C4-2B (cell line): ENCODE measurements at regions not wholly inside any gene's neighbourhood (a gene's known extent, or its start where the extent isn't known, plus 50 kb on each side); places are given as distances from the start of the nearest gene placed in this dataset.
"Not testable (repeated sequence)": the region's sequence is repeated elsewhere in the genome, so short reads cannot be mapped to it uniquely, and the experiment has no call there.

Experiments used
- H3K27ac ChIP-seq: fragments of 450-650 bp; 2 replicates; pipeline ENCODE4 v1.5.1; 2017
- ZFX ChIP-seq: fragments of 450-650 bp; IDR thresholded peaks from 2 replicates; pipeline ENCODE4 v1.6.1; 2017
- TF ChIP-seq, protein P1 (sequence below): fragments of 450-650 bp; conservative IDR thresholded peaks from 2 replicates; pipeline ENCODE4 v1.5.1; 2017; ENCODE audit warnings: mild to moderate bottlenecking

DNA sequence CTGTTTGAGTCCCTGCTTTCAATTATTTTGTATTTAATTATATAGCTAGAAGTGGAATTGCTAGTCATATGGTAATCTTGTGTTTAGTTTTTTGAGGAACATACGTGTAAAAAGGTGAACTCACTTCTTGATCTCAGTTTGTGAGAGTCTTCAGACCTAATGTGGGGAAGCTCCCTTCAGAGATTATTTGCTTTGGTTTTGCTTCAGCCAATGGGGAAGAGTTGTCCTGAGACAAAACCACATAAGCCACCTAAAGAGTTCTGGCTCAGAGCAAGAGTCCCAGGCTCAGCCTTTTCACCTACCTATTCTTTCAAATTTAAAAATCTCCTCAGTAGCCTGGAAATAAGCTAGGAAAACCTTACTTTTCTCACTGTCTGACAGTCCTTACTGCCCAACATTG is 138.4 kb downstream of the UCK2 start:
- no peak for TF ChIP-seq ZFX
- TF ChIP-seq, protein P1, sequence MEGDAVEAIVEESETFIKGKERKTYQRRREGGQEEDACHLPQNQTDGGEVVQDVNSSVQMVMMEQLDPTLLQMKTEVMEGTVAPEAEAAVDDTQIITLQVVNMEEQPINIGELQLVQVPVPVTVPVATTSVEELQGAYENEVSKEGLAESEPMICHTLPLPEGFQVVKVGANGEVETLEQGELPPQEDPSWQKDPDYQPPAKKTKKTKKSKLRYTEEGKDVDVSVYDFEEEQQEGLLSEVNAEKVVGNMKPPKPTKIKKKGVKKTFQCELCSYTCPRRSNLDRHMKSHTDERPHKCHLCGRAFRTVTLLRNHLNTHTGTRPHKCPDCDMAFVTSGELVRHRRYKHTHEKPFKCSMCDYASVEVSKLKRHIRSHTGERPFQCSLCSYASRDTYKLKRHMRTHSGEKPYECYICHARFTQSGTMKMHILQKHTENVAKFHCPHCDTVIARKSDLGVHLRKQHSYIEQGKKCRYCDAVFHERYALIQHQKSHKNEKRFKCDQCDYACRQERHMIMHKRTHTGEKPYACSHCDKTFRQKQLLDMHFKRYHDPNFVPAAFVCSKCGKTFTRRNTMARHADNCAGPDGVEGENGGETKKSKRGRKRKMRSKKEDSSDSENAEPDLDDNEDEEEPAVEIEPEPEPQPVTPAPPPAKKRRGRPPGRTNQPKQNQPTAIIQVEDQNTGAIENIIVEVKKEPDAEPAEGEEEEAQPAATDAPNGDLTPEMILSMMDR, result no peak
- no peak overlapping the region for H3K27ac ChIP-seq

DNA sequence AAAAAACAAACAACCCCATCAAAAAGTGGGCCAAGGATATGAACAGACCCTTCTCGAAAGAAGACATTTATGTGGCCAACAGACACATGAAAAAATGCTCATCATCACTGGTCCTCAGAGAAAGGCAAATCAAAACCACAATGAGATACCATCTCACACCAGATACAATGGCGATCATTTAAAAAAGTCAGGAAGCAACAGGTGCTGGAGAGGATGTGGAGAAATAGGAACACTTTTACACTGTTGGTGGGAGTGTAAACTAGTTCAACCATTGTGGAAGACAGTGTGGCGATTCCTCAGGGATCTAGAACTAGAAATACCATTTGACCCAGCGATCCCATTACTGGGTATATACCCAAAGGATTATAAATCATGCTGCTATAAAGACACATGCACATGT is 142.0 kb downstream of the UCK2 start:
- not testable (repeated sequence) for H3K27ac ChIP-seq

DNA sequence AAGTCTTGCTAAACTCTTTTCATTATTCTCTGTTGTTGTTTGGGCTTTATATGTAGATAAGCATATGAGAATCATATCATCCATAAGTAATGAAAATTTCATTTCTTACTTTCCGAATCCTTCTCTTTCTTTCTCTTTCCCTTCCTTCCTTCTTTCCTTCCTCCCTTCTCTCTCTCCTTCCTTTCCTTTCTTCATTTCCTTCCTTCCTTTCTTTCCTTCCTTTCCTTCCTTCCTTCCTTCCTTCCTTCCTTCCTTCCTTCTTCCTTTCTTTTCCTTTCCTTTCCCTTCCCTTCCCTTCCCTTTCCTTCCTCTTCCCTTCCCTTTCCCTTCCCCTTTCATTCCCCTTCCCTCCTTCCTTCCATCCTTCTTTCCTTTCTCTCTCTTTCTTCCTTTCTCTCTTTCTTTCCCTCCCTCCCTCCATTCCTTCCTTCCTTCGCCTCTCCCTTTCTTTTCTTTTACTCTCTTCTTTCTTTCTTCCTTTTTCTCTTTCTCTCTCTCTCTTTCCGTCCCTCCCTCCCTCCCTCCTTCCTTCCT is 147.3 kb downstream of the UCK2 start:
- no peak for TF ChIP-seq ZFX
- TF ChIP-seq, protein P1, result no peak
- no peak overlapping the region for H3K27ac ChIP-seq

DNA sequence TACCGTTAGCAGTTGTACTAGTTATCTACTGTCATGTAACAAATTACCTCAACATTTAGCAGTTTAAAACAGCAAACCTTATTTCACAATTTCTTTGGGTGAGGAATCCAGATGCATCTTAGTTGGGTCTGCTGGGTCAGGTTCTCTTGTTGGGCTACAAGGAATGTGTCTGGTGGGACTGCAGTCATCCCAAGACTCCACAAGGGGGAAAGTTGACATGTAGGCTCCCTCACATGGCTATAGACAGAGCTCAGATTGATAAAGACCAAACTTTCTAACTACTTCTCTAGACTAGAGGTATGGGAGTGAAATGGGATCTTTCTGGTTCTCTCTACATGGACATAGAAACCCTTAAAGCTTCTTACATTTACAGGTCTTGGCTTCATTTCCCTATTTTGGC is 160.9 kb downstream of the UCK2 start:
- no peak for TF ChIP-seq ZFX
- TF ChIP-seq, protein P1, result no peak; the same call in 1 of the 2 replicates
- H3K27ac ChIP-seq, result no peak overlapping the region

DNA sequence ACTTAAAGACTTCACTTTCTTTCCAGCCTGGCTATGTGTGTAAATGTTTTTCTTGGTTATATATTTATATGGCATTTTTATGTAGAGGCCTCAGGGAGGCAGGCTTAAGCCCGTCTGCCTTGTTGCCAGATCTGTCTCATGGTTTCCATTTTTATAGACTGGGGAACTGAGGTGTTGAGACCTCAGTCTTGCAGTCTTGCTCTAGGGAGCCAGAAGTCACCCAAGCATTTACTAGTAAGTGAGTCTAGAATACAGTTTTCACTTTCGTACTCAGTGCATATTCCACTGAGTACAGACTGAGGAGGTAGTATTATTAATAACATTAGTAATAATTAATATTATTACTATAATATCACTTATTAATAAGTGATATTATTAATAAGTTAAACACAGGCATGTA is 161.4 kb downstream of the UCK2 start:
- TF ChIP-seq, protein P1, result no peak
- no peak for TF ChIP-seq ZFX
- H3K27ac ChIP-seq, result no peak overlapping the region

DNA sequence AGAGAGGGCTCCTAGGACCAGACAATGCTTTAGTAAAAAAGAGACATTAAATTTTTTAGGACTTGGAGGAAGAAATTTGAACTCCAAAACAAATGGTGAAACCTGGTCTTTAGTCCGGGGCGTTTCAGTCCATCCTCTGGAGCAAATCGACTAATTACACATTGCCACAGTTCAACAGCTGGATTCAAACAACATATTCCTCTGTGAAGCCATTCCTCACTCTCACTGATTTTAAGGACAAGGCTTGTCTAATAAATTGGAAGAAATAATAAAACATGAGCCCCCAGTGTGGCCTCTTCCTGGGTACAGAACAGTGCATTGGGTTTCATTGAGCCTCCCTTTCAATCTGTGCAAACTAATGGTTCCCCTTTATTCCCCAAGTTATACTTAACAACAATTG is 165.1 kb downstream of the UCK2 start:
- H3K27ac ChIP-seq, result no peak overlapping the region
- TF ChIP-seq, protein P1, result no peak
- TF ChIP-seq ZFX, result no peak

DNA sequence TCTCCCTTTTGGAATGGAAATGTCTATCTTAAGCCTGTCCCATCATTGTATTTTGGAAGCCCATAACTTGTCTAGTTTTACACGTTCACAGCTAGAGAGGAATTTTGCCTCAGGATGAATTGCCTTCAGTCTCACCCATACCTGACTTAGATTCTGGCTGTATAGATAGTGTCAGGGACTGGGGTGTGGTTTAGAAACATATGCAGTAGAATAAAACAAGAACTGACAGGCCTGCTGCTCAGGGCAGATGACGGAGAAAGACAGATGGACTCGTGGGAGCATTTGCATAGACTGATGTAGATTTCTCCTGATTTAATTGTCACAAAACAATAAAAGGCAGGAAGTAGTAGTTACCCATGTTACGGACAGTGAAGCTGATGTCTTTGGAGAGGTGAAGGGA is 166.7 kb downstream of the UCK2 start:
- no peak overlapping the region for H3K27ac ChIP-seq
- no peak for TF ChIP-seq ZFX
- TF ChIP-seq, protein P1, result no peak

DNA sequence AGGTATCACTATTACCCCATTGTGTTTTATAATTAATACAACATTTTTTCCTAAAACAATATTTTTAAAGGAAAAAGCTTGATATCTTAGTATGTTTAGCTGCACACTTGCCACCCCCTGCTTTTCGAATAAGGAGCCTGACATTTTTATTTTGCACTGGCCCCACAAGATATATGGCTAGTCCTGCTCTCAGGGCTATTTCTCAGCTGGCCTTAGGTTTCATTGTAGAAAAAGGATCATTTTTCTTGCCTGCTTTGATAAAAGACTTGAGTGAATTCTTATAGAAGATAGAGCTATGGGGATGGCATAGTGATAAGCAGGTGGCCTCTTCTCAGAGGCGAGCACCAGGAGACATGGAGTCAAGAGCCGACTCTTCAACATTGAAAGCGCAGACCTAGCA is 167.0 kb downstream of the FAM78B start:
- H3K27ac ChIP-seq, result no peak overlapping the region
- TF ChIP-seq, protein P1, result no peak
- TF ChIP-seq ZFX, result no peak
